Keratinocyte (primary cell): ENCODE measurements at regions not wholly inside any gene's neighbourhood (a gene's known extent, or its start where the extent isn't known, plus 50 kb on each side); places are given as distances from the start of the nearest gene placed in this dataset.

Experiments
- CTCF ChIP-seq, 3 experiments: IDR thresholded peaks in 1 of 3; conservative IDR thresholded peaks in 1 of 3; optimal IDR thresholded peaks in 1 of 3; 2 replicates in 2 of 3; 3 replicates in 1 of 3; pipeline versions ENCODE3 to v1.5.1; 2011; ENCODE audit warnings: low read length in 3 of 3, mild to moderate bottlenecking in 3 of 3, moderate library complexity in 2 of 3, control low read depth in 1 of 3, inconsistent platforms in 1 of 3; ENCODE audit not compliant: insufficient read depth in 2 of 3; ENCODE audit errors: extremely low read depth in 1 of 3
- EZH2 ChIP-seq: IDR thresholded peaks from one replicate; pipeline ENCODE4 v1.6.1; 2012; ENCODE audit warnings: inconsistent platforms, mild to moderate bottlenecking, low read length, moderate library complexity

GRCh38 chrX:68936608-68937007 lies 107.8 kb downstream of the EFNB1 start:
- no peak for TF ChIP-seq CTCF (optimal IDR thresholded peaks at IDR 0.05 in 1 of 3, IDR thresholded peaks at IDR 0.05 in 1 of 3, conservative IDR thresholded peaks at IDR 0.05 in 1 of 3; ENCODE audit: extremely low read depth in 1 of 3, insufficient read depth in 2 of 3, low read length in 3 of 3)
- TF ChIP-seq EZH2 = no peak
